Hepatic stellate cell (primary cell): ENCODE measurements at regions not wholly inside any gene's neighbourhood (a gene's known extent, or its start where the extent isn't known, plus 50 kb on each side); places are given as distances from the start of the nearest gene placed in this dataset.

Experiments
- DNase-seq: peaks from one replicate; pipeline ENCODE4 v3.0.0; 2011; ENCODE audit warnings: low spot score

DNA sequence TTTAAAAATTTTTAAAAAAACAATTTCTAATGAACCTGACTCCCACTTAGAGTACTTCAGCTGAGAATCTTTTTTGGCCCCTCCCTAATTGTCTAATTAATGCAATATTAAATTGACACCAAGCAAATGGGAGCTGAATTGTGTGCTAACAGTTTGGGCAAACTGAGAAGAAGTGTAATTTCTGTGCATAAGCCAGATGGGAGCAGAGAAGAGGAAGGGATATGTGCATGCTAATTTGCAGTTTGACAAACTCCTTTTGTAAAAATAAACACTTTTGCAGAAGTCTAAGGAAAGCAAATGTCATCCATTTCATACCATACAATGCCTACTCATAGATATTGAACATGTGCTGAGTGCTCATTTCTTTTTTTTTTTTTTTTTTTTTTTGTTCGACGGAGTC lies 332.0 kb downstream of the CYRIA start:
- no peak for DNase-seq

- DNase-seq, result no peak
Measured at GRCh38 chr2:16332681-16333557, 332.7 kb downstream of the CYRIA start.

DNA sequence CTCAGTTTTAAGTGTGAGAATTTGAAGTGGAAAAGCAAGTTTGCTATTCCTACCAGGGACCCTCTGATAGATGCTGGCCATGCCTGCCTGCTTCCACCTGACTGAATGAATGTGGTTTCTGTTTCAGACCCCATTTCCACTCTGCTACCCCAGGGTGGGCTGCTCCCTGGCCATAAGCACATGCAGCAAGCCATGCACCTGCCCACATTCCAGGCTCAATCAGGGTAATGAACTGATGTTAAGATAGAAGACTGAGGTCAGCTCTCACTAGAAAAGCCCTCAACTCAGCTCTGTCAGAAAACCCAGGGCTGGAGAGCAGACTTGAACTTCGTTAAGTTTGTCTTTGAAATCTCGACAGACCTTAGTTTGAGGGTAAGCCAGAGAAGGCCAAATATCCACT lies 333.9 kb downstream of the CYRIA start:
- DNase-seq, result no peak

GRCh38 chr2:16330982-16331381 lies 334.7 kb downstream of the CYRIA start:
- DNase-seq, result no peak

DNA sequence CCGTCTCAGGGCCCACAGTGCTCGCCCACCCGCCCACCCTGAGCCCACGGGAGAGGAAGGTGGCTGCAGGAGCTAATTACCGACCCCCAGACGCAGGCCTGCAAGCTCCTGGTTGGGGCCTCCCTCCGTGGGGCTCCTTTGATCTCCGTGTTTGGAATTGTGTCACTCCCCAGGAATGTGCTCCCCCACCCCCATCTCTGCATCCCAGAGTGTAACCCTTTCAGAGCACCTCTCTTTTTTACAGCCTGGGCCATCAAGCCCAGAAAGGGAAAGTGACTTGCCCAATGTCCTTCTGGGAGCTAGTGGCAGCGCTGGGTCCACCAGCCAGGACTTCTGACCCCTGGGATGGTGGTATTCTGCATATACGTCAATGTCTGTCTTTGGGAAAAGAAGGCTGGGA lies 335.1 kb downstream of the CYRIA start:
- no peak for DNase-seq

DNA sequence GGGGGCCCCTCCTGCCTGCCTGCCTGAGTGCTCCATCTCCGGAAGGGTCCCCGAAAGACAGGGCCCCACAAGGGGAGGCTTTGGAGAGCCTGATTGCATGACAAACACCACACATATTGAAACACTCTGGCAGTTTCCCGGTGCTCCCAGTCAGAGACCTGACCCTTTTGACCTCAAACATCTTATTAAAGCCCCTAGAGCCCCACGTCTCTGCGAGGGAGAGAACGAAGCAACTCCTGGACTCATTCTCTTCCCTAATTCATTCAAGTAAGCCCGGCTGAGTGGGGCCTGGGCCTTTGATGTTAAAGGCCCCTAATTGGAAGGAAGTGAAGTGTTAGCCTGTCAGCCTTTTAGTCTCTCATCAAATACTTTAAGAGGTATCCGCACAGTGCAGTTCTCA lies 335.6 kb downstream of the CYRIA start:
- DNase-seq, result no peak

DNA sequence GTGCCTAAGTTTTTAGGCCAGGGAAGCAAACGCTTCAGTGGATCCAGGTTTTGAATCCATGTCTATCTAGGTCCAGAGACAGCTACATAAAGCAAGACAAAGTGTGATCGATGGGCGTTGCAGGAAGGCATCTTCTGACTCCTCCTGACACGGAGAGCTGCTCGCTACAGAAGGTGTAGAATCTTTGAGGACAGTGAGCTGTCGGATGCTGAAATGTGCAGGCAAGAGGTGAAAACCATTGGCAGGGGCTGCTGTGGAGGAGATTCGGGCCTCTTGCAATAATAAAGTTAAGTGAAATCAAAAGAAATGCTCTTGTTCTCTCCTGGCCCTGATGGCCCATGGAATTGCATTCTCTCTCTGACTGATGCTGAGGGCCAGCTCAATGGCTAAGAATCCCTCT lies 336.2 kb downstream of the CYRIA start:
- no peak for DNase-seq

DNA sequence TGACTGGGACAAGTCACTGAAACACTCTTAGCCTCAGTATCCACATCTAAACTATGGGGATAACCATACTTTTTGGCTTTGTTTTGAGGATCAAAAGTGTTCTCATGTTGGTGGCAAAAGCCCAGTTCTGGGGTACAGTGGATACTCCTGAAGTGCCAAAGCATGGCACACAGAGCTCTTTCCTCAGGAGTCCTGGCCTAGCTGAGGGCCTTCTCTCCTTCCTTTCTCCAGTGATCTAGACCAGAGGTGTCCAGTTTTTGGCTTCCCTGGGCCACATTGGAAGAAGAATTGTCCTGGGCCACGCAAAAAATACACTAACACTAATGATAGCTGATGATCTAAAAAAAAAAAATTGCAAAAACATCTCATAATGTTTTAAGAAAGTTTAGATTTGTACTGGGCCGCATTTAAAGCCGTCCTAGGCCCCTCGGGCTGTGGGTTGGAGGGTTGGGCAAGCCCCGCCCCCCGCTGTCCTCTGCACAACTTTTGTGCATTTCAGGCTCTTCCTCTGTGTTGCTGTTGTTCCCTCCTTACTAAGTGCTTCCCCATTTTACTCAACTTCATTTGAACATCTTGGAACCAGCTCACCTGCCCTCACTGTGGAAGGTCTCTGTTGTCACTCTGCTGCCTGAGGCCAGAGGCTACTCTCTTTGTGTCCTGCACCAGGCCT lies 337.0 kb downstream of the CYRIA start:
- DNase-seq, result no peak

GRCh38 chr2:16327326-16327725 lies 338.3 kb downstream of the CYRIA start:
- DNase-seq, result no peak

DNA sequence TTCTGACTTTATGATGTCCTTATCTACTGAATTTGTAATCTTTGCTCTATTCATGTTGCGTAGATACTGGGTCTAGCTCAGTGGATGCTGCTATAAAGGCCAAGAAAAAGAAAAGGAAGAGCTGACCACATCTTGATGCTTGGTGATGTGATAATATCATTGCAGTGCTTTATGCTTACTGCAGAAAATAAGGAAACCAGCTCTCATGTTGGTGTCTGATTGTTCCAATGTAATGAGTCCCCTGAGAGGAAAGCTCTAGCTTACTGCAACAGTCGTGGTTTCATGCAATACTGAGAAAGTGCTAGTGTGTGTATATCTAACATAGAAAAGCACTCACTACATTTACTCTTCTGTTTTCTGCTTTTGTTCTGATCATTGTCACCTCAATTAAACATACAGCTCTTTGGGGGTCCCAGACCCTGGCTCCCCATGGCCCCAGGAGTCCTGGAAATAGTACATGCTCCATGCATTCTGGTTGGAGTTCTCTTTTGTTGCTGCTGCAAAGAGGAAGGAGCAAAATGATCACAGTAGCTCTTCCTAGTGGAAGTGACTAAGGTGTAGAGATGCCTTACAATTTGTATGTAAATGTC lies 338.8 kb downstream of the CYRIA start:
- no peak for DNase-seq

GRCh38 chr2:16325976-16326510 lies 339.6 kb downstream of the CYRIA start:
- DNase-seq, result no peak

GRCh38 chr2:16325016-16325975 lies 340.3 kb downstream of the CYRIA start:
- no peak for DNase-seq

- no peak for DNase-seq
Measured at GRCh38 chr2:16324544-16324937, 341.1 kb downstream of the CYRIA start.

DNA sequence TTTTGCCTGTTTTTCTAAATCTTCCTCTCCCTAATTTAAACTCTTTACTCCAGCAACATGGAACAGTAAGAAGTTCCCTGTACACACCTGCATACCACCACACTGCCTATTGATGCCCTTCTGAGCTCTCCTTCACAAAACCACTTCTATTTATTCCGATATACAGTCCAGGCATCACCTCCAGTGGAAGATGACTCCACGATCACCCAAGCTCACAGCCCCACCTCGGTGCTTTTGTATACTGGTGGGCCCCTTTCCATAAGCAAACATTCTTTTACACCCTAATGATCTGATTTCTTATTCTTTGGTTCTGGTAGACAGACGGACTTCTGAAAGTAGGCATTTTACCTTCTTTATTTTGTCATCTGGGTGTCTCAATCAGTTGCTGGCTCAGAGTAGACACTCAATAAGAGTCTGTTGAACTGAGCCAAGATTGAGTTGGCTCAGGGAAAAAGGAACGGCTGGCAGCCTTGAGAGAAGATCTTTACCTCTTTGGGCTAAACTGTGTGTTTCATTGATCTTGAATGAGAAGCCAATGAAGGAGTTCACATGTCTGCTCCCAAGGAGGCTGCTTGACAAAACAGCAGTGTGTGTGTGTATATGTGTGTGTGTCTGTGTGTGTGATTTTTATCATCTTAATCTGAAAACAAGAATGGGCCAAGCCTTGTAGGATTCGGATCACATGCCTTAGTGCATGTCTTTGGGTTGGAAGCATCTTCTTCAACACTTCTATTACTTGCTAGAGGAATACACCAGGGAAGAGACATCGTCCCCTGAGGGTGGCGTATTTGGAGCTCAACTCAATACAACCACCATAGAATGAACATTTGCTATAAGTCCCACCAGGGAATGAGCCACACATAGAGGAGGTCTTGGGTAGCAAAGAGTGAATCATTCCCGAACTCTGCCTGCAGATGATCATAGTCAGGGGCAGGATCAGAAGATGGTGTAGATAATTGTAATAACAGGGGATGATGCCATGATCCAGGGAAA lies 341.8 kb downstream of the CYRIA start:
- DNase-seq, result no peak

DNA sequence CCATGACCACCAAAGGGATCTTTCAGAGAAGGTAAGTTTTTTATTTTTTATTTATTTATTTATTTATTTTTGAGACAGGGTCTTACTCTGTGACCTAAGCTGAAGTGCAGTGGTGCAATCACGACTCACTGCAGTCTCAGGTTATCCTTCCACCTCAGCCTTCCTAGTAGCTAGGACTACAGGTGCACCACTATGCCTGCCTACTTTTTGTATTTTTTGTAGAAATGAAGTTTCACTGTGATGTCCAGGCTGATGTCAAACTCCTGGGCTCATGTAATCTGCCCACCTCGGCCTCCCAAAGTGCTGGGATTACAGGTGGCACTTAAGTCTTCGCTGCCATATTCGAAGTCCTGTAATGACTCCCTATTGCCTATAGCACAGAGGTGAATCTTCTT lies 342.5 kb downstream of the CYRIA start:
- DNase-seq, result no peak

GRCh38 chr2:16322308-16323125 lies 343.1 kb downstream of the CYRIA start:
- DNase-seq, result no peak

- no peak for DNase-seq
Measured at GRCh38 chr2:16321872-16322271, 343.8 kb downstream of the CYRIA start.

DNA sequence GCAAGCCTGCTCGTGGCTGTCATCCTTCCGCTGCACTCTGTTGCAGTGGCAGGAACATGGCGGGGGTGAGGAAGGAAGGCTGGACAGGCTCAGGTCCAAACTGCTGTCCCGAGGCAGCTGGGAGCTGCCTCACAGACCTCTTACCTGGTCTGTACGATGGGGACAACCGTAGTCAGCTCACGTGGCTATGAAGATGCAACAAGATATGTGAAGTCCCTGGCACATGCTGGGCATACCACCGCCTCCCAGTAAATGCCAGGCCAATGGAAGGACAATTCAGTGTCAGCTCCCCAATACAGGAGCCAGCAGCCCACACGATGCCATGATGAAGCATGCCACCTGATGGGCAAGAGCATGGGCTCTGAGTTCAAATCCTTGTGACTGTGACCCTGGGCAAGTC lies 344.4 kb downstream of the CYRIA start:
- no peak for DNase-seq

GRCh38 chr2:16320716-16321115 lies 344.9 kb downstream of the CYRIA start:
- no peak for DNase-seq
